H1 (cell line): ENCODE measurements at regions not wholly inside any gene's neighbourhood (a gene's known extent, or its start where the extent isn't known, plus 50 kb on each side); places are given as distances from the start of the nearest gene placed in this dataset.

Experiments used
- CTCF ChIA-PET: fragments of 300-600 bp; sonication (Branson Sonifier 250); formaldehyde crosslinking; loops from one replicate; lab custom pipeline; 2021; ENCODE audit not compliant: partially characterized antibody; lab: Charles Lee
- POLR2A ChIA-PET: fragments of 300-600 bp; sonication (Branson Sonifier 250); formaldehyde crosslinking; loops from one replicate; lab custom pipeline; 2021; ENCODE audit warnings: inconsistent platforms; ENCODE audit not compliant: partially characterized antibody; lab: Charles Lee
- DNase-seq, 2 experiments: peaks; one replicate each; pipeline versions ENCODE4 v3.0.0 to v3.0.0-alpha.2; 2010 to 2022; ENCODE audit warnings: low spot score in 2 of 2, low read depth in 1 of 2, mixed read lengths in 1 of 2
- FAIRE-seq: peaks from 2 replicates; lab custom pipeline; 2011; peaks lifted over from hg19 to GRCh38; lab: Jason Lieb, UNC
- H2AFZ ChIP-seq: 2 replicates; pipeline ENCODE4 v1.8.1; 2012; ENCODE audit warnings: low read length, inconsistent platforms
- H2AK5ac ChIP-seq: 2 replicates; pipeline ENCODE4 v1.6.1; 2013; ENCODE audit warnings: low read depth, low read length
- H2BK120ac ChIP-seq: replicated peaks from 2 replicates; pipeline ENCODE3; 2013; ENCODE audit warnings: low read depth, low read length, inconsistent platforms
- H2BK12ac ChIP-seq: 2 replicates; pipeline ENCODE4 v1.6.1; 2013; ENCODE audit warnings: low read depth, low read length
- H2BK15ac ChIP-seq: 2 replicates; pipeline ENCODE4 v1.6.1; 2013; ENCODE audit warnings: low read length
- H2BK20ac ChIP-seq: 2 replicates; pipeline ENCODE4 v1.6.1; 2013; ENCODE audit warnings: low read length
- H2BK5ac ChIP-seq: 2 replicates; pipeline ENCODE4 v1.6.1; 2013; ENCODE audit warnings: low read depth, low read length
- H3K14ac ChIP-seq: 2 replicates; pipeline ENCODE4 v1.6.1; 2013; ENCODE audit warnings: inconsistent platforms; ENCODE audit not compliant: insufficient read length
- H3K18ac ChIP-seq: 2 replicates; pipeline ENCODE4 v1.6.1; 2013; ENCODE audit warnings: low read length; ENCODE audit errors: extremely low read depth
- H3K23ac ChIP-seq: 2 replicates; pipeline ENCODE4 v1.6.1; 2013; ENCODE audit warnings: inconsistent platforms; ENCODE audit not compliant: insufficient read length
- H3K23me2 ChIP-seq: 2 replicates; pipeline ENCODE4 v1.6.1; 2013; ENCODE audit warnings: low read depth, low read length
- H3K27ac ChIP-seq: 2 replicates; pipeline ENCODE4 v1.6.1; 2011; ENCODE audit warnings: low read depth, low read length, inconsistent platforms
- H3K27me3 ChIP-seq, 4 experiments: replicated peaks in 1 of 4; 1 replicate in 1 of 4; 2 replicates in 3 of 4; pipeline versions ENCODE4 v1.6.1 to v1.8.1; 2011 to 2013; ENCODE audit warnings: low read length in 3 of 4, mild to moderate bottlenecking in 3 of 4, inconsistent platforms in 2 of 4, mixed read lengths in 2 of 4, moderate library complexity in 1 of 4; ENCODE audit not compliant: control insufficient read depth in 3 of 4, insufficient read depth in 3 of 4; ENCODE audit errors: extremely low read depth in 1 of 4
- H3K36me3 ChIP-seq, 4 experiments: 2 replicates each; pipeline versions ENCODE4 v1.6.1 to v1.8.1; 2011 to 2013; ENCODE audit warnings: mild to moderate bottlenecking in 4 of 4, low read length in 3 of 4, moderate library complexity in 2 of 4, control low read depth in 1 of 4, inconsistent platforms in 1 of 4; ENCODE audit not compliant: insufficient read depth in 4 of 4, control insufficient read depth in 2 of 4
- H3K4ac ChIP-seq: replicated peaks from 2 replicates; pipeline ENCODE3; 2013; ENCODE audit warnings: low read length, low read depth, mixed read lengths, inconsistent platforms; ENCODE audit not compliant: insufficient read length
- H3K4me1 ChIP-seq, 4 experiments: replicated peaks in 1 of 4; 1 replicate in 1 of 4; 2 replicates in 3 of 4; pipeline versions ENCODE4 v1.6.1 to v1.8.1; 2011 to 2013; ENCODE audit warnings: low read length in 3 of 4, inconsistent platforms in 2 of 4, mixed read lengths in 1 of 4; ENCODE audit not compliant: insufficient read depth in 4 of 4, control insufficient read depth in 3 of 4
- H3K4me2 ChIP-seq, 2 experiments: 2 replicates each; pipeline versions ENCODE4 v1.6.1 to v1.8.1; 2011 to 2013; ENCODE audit warnings: low read depth in 2 of 2, low read length in 2 of 2, control low read depth in 1 of 2, inconsistent platforms in 1 of 2, mild to moderate bottlenecking in 1 of 2; ENCODE audit not compliant: insufficient read depth in 1 of 2
- H3K4me3 ChIP-seq, 4 experiments: fragments of 200-600, 300-600 bp in 1 of 4; sonication (generic), shearing (Covaris generic), sonication (Bioruptor Twin) in 1 of 4; 2 replicates each; pipeline versions ENCODE4 v1.5.1 to v1.8.1; 2011 to 2016; ENCODE audit warnings: low read length in 4 of 4, low read depth in 3 of 4, control low read depth in 2 of 4, inconsistent platforms in 2 of 4, mild to moderate bottlenecking in 2 of 4, mixed read lengths in 1 of 4, moderate library complexity in 1 of 4; ENCODE audit not compliant: insufficient read depth in 2 of 4; ENCODE audit errors: extremely low read depth in 1 of 4
- H3K56ac ChIP-seq: replicated peaks from 2 replicates; pipeline ENCODE3; 2013; ENCODE audit warnings: low read depth, mild to moderate bottlenecking, mixed read lengths, low read length, inconsistent platforms; ENCODE audit not compliant: insufficient read length
- H3K79me1 ChIP-seq: 2 replicates; pipeline ENCODE4 v1.6.1; 2013; ENCODE audit warnings: low read depth, low read length, control low read depth
- H3K79me2 ChIP-seq, 2 experiments: 2 replicates each; pipeline versions ENCODE4 v1.6.1 to v1.8.1; 2012 to 2013; ENCODE audit warnings: low read length in 2 of 2, mild to moderate bottlenecking in 2 of 2, inconsistent platforms in 1 of 2; ENCODE audit not compliant: insufficient read depth in 2 of 2, control insufficient read depth in 1 of 2
- H3K9ac ChIP-seq, 4 experiments: replicated peaks in 1 of 4; 1 replicate in 1 of 4; 2 replicates in 3 of 4; pipeline versions ENCODE4 v1.6.1 to v1.8.1; 2011 to 2013; ENCODE audit warnings: low read depth in 3 of 4, low read length in 3 of 4, control low read depth in 2 of 4, mild to moderate bottlenecking in 2 of 4, moderate library complexity in 2 of 4, inconsistent platforms in 1 of 4; ENCODE audit errors: extremely low read depth in 1 of 4
- H3K9me3 ChIP-seq, 2 experiments: 2 replicates each; pipeline versions ENCODE4 v1.6.1 to v1.8.1; 2012 to 2013; ENCODE audit warnings: mild to moderate bottlenecking in 2 of 2, moderate library complexity in 2 of 2, control low read depth in 1 of 2, inconsistent platforms in 1 of 2, low read depth in 1 of 2, low read length in 1 of 2, mixed read lengths in 1 of 2; ENCODE audit not compliant: insufficient read depth in 2 of 2
- H4K20me1 ChIP-seq, 2 experiments: replicated peaks in 1 of 2; 2 replicates each; pipeline versions ENCODE3 to v1.8.1; 2011 to 2013; ENCODE audit warnings: inconsistent platforms in 2 of 2, low read length in 2 of 2, mild to moderate bottlenecking in 1 of 2; ENCODE audit not compliant: insufficient read depth in 2 of 2, control insufficient read depth in 1 of 2
- H4K5ac ChIP-seq: 2 replicates; pipeline ENCODE4 v1.6.1; 2013; ENCODE audit warnings: low read length, low read depth, mixed read lengths, inconsistent platforms; ENCODE audit not compliant: insufficient read length
- H4K8ac ChIP-seq: 2 replicates; pipeline ENCODE4 v1.8.0; 2013; ENCODE audit warnings: mild to moderate bottlenecking, moderate library complexity, low read length, inconsistent platforms; ENCODE audit not compliant: insufficient read depth; ENCODE audit errors: extremely low read depth
- H4K91ac ChIP-seq: replicated peaks from 2 replicates; pipeline ENCODE3; 2013; ENCODE audit warnings: low read length, mixed read lengths, inconsistent platforms; ENCODE audit not compliant: insufficient read length
- BACH1 ChIP-seq: IDR thresholded peaks from 2 replicates; pipeline ENCODE4 v1.6.1; 2012; ENCODE audit warnings: low read length, improper control_type of control experiment
- CHD1 ChIP-seq: IDR thresholded peaks from 2 replicates; pipeline ENCODE4 v1.6.1; 2012; ENCODE audit warnings: low read depth, low read length, improper control_type of control experiment
- FOSL1 ChIP-seq: IDR thresholded peaks from 2 replicates; pipeline ENCODE4 v1.6.1; 2011; ENCODE audit warnings: mild to moderate bottlenecking, low read depth, low read length, moderate library complexity; ENCODE audit not compliant: insufficient read depth
- GABPA ChIP-seq: IDR thresholded peaks from 2 replicates; pipeline ENCODE4 v1.6.1; 2011; ENCODE audit warnings: mild to moderate bottlenecking, low read length, moderate library complexity, borderline replicate concordance; ENCODE audit not compliant: insufficient read depth
- MAX ChIP-seq: IDR thresholded peaks from 2 replicates; pipeline ENCODE4 v1.6.1; 2012; ENCODE audit warnings: inconsistent platforms
- RAD21 ChIP-seq, 2 experiments: IDR thresholded peaks in 1 of 2; conservative IDR thresholded peaks in 1 of 2; 2 replicates each; pipeline ENCODE4 v1.6.1; 2011; ENCODE audit warnings: low read depth in 2 of 2, low read length in 2 of 2, improper control_type of control experiment in 1 of 2, inconsistent platforms in 1 of 2, mild to moderate bottlenecking in 1 of 2, moderate library complexity in 1 of 2
- SP1 ChIP-seq: IDR thresholded peaks from 2 replicates; pipeline ENCODE4 v1.6.1; 2011; ENCODE audit warnings: low read depth, low read length
- TCF12 ChIP-seq: IDR thresholded peaks from 2 replicates; pipeline ENCODE4 v1.6.1; 2011; ENCODE audit warnings: low read depth, mild to moderate bottlenecking, low read length
- TEAD4 ChIP-seq: IDR thresholded peaks from 2 replicates; pipeline ENCODE4 v1.6.1; 2012; ENCODE audit warnings: low read depth, low read length, inconsistent platforms, mixed read lengths
- WGBS, 2 experiments: shearing (Covaris generic) in 1 of 2; methylation state at CpG; one replicate each; pipeline versions ENCODE4 v1.1.6 to v1.1.7; 2013 to 2015; ENCODE audit warnings: low lambda C conversion rate in 2 of 2, mixed read lengths in 2 of 2, inconsistent platforms in 1 of 2, low coverage in 1 of 2, missing lambda C conversion rate in 1 of 2; ENCODE audit not compliant: insufficient replicate concordance in 2 of 2, insufficient coverage in 1 of 2, insufficient read length in 1 of 2; ENCODE audit errors: extremely low coverage in 1 of 2, missing lambda C conversion rate in 1 of 2; 5-methylcytosine and 5-hydroxymethylcytosine counted together

- H3K79me1 ChIP-seq: no peaks in the 10 kb centered on the region
- TF ChIP-seq GABPA (no peak), TEAD4 (no peak), SP1 (no peak), FOSL1 (no peak), TCF12 (no peak), BACH1 (no peak), MAX (no peak), RAD21 (IDR thresholded peaks at IDR 0.05 in 1 of 2, conservative IDR thresholded peaks at IDR 0.05 in 1 of 2; ENCODE audit: low read depth in 2 of 2, low read length in 2 of 2) (no peak), CHD1 (no peak)
- TF ChIP-seq, all 59 proteins: peak for 0
- H2AFZ ChIP-seq: no peak overlapping the region
- 90% methylated on average over 4 of the region's 4 CpGs; no CpG with 5 or more reads in 1 of the 2 experiments for WGBS, 2 experiments
- no peak overlapping the region for H2BK120ac ChIP-seq
- no peak overlapping the region for H3K14ac ChIP-seq
- H4K5ac ChIP-seq: no peak overlapping the region
- no peak overlapping the region for H3K4me2 ChIP-seq
- no peak overlapping the region for H3K18ac ChIP-seq
- no peaks in the 10 kb centered on the region; a peak in 1 of 8 replicates for H3K36me3 ChIP-seq
- no peak overlapping the region for H2AK5ac ChIP-seq
- H3K9me3 ChIP-seq: no peaks in the 10 kb centered on the region
- no peak overlapping the region for H3K56ac ChIP-seq
- H3K9ac ChIP-seq: no peak overlapping the region
- POLR2A ChIA-PET: no interaction called here
- H3K27me3 ChIP-seq: no peaks in the 10 kb centered on the region
- H4K20me1 ChIP-seq: no peaks in the 10 kb centered on the region
- no peak overlapping the region for H3K4ac ChIP-seq
- no peaks in the 10 kb centered on the region for H3K4me1 ChIP-seq
- DNase-seq (no peak), FAIRE-seq (no peak)
- no peak overlapping the region for H2BK12ac ChIP-seq
- H2BK15ac ChIP-seq: no peak overlapping the region
- no peak overlapping the region for H3K23ac ChIP-seq
- no peaks in the 10 kb centered on the region for H3K23me2 ChIP-seq
- no peak overlapping the region for H4K91ac ChIP-seq
- H4K8ac ChIP-seq: no peak overlapping the region
- no peak overlapping the region for H3K4me3 ChIP-seq
- CTCF ChIA-PET: no interaction called here
- no peak overlapping the region for H2BK20ac ChIP-seq
- H3K27ac ChIP-seq: no peak overlapping the region
- no peak overlapping the region for H2BK5ac ChIP-seq
- H3K79me2 ChIP-seq: no peaks in the 10 kb centered on the region
Observed at GRCh38 chr12:86985298-86985697, 729.1 kb upstream of the MGAT4C start.
